ENCODE measurements at regions not wholly inside any gene's neighbourhood (a gene's known extent, or its start where the extent isn't known, plus 50 kb on each side); places are given as distances from the start of the nearest gene placed in this dataset.

DNA sequence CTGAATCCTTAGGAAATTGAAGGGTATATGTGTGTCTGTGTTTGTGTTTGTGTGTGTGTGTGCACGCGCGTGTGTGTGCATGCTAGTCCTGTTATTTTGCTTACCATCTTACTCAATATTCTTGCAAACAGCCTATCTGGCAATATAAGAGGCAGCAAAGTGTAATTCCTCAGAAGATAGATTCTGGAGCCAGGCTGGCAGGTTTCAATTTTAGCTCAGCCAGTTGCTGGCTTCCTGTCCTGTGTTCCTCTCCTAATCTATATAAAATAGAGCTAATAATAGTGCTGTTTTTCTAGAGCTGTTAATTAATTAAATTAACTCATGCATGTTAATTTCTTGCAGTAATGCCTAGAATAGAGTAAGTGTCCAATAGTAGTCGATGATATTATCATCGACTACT is 256.2 kb downstream of the PIK3C3 start:
- DNase-seq (no peak), ATAC-seq (no peak)
- no peaks in the 10 kb centered on the region for H3K9me3 ChIP-seq
- no peaks in the 10 kb centered on the region for H3K36me3 ChIP-seq (ENCODE audit: insufficient read depth in 1 of 2, low read depth in 1 of 2)
- H3K4me1 ChIP-seq = no peaks in the 10 kb centered on the region
- no peak overlapping the region for H3K4me3 ChIP-seq
- TF ChIP-seq, protein P1, sequence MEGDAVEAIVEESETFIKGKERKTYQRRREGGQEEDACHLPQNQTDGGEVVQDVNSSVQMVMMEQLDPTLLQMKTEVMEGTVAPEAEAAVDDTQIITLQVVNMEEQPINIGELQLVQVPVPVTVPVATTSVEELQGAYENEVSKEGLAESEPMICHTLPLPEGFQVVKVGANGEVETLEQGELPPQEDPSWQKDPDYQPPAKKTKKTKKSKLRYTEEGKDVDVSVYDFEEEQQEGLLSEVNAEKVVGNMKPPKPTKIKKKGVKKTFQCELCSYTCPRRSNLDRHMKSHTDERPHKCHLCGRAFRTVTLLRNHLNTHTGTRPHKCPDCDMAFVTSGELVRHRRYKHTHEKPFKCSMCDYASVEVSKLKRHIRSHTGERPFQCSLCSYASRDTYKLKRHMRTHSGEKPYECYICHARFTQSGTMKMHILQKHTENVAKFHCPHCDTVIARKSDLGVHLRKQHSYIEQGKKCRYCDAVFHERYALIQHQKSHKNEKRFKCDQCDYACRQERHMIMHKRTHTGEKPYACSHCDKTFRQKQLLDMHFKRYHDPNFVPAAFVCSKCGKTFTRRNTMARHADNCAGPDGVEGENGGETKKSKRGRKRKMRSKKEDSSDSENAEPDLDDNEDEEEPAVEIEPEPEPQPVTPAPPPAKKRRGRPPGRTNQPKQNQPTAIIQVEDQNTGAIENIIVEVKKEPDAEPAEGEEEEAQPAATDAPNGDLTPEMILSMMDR (IDR thresholded peaks at IDR 0.05) = no peak
- intact Hi-C loops (cut with DNase I) = no loop called here
- no peaks in the 10 kb centered on the region for H3K27me3 ChIP-seq (ENCODE audit: insufficient read depth in 3 of 3, low read length in 2 of 3)
- WGBS, 3 donors = 77 to 97% (median 80%) methylated on average over 5 of the region's 5 CpGs
- H3K27ac ChIP-seq = no peak overlapping the region

DNA sequence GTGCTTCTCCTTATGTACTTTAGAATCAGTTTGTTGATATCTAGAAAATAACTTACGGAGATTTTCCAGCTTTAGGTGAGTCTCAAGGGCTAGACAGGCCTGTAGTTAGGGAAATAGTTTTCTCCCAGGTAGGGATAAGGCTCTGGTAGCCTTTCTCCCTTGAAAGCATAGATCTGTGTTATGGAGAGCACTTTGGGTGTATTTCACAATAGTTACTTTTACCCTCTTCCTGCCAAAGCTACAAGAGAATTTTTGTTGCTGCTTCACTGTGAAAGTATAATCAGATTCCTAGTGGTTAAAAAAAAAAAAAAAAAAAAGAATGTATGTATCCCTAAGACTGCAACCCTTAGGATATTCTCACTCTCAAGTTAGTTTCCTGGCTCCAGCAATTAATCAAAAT is 267.5 kb downstream of the PIK3C3 start:
- ATAC-seq = no peak
- intact Hi-C loops (cut with DNase I) = no loop called here

DNA sequence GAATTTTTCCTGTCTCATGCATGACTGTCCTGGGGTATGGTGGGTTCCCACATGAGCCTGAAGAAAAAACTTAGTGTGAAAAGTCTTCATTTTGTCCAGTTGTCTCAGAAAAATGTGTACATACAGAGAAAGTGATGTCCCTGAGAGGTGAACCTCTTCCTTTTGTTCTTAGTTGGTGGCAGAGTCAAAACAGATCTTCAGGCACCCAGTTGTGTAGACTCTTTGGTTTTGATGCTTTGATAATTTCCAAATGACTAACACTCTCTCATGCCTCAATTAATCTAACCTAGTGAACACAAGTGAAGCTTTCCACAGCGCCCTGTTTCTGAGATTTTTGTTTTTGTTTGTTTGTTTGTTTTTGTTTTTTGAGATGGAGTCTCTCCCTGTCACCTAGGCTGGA is 273.5 kb downstream of the PIK3C3 start:
- TF ChIP-seq, protein P1 (IDR thresholded peaks at IDR 0.05) = no peak
- H3K4me3 ChIP-seq = no peak overlapping the region
- intact Hi-C loops (cut with DNase I) = no loop called here
- 68 to 81% (median 75%) methylated on average over 1 of the region's 1 CpG for WGBS, 3 donors
- no peak for ATAC-seq
- no peak for DNase-seq
- H3K27me3 ChIP-seq (ENCODE audit: insufficient read depth in 3 of 3, low read length in 2 of 3) = no peaks in the 10 kb centered on the region
- no peaks in the 10 kb centered on the region for H3K9me3 ChIP-seq
- H3K27ac ChIP-seq = no peak overlapping the region
- H3K36me3 ChIP-seq (ENCODE audit: insufficient read depth in 1 of 2, low read depth in 1 of 2) = no peaks in the 10 kb centered on the region
- H3K4me1 ChIP-seq = no peaks in the 10 kb centered on the region

More for the DNA sequence above, 267.5 kb downstream of the PIK3C3 start:
- H3K27me3 ChIP-seq (ENCODE audit: insufficient read depth in 3 of 3, low read length in 2 of 3) = no peaks in the 10 kb centered on the region
- no peak overlapping the region for H3K27ac ChIP-seq
- H3K9me3 ChIP-seq = no peaks in the 10 kb centered on the region
- H3K4me1 ChIP-seq = no peaks in the 10 kb centered on the region
- no peak for DNase-seq
- H3K4me3 ChIP-seq = no peak overlapping the region
- H3K36me3 ChIP-seq (ENCODE audit: insufficient read depth in 1 of 2, low read depth in 1 of 2) = no peaks in the 10 kb centered on the region
- WGBS, 3 donors = 58 to 72% (median 66%) methylated on average over 1 of the region's 1 CpG
- TF ChIP-seq, protein P1 (IDR thresholded peaks at IDR 0.05) = no peak

DNA sequence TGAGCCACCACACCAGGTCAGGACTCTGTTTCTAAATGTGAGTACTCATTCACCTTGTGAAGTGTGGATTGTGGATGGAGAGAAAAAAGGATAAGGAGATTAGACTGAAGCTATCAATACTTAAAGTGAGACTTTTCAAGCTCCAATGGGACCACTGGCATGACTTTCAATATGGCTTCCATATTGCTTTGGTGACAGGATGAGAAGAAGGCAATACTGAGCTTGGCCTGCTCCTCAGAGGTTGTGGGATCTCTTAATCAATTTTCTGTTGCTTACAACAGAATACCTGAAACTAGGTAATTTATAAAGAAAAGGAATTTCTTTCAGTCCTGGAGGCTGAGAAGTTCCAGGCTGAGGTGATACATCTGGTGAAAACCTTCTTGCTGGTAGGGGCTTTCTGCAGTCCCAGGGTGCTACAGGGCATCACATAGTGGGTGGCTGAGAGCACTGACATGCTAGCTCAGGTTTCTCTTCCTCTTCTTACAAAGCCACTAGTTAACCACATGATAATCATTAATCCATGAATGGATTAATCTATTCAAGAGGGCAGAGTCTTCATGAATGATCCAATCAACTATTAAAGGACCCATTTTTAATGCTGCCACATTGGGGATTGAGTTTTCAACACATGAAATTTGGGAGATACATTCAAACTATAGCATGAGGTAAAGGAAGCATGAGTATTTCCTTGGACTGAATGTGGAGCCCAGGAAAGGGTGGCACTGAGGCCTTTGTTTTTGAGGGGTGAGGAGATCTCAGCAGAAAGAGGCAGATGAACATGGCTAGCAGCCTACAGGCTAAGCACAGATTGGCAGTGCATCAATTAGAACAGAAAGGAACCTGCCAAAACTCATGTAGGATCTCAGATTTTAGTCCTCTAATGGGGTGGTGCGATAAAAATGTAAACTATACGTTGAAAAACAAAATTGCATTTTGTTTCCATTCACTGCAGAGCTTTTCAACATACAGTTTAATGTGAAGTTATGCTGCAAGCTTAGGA is 274.5 kb downstream of the PIK3C3 start:
- WGBS, 3 donors = 90 to 97% (median 96%) methylated on average over 2 of the region's 2 CpGs
- Histone ChIP-seq H3K36me3 (ENCODE audit: insufficient read depth in 1 of 2, low read depth in 1 of 2) (no peaks in the 10 kb centered on the region), H3K27ac (no peak overlapping the region), H3K27me3 (ENCODE audit: insufficient read depth in 3 of 3, low read length in 2 of 3) (no peaks in the 10 kb centered on the region), H3K4me1 (no peaks in the 10 kb centered on the region), H3K4me3 (no peak overlapping the region), H3K9me3 (no peaks in the 10 kb centered on the region)
- DNase-seq (no peak), ATAC-seq (no peak)
- TF ChIP-seq, protein P1 (IDR thresholded peaks at IDR 0.05) = no peak
- intact Hi-C loops (cut with DNase I) = no loop called here

Measured in psoas muscle (tissue), 7 donors.